GM23248 (cell line): ENCODE measurements at regions not wholly inside any gene's neighbourhood (a gene's known extent, or its start where the extent isn't known, plus 50 kb on each side); places are given as distances from the start of the nearest gene placed in this dataset.

Source experiments
- EZH2 ChIP-seq: fragments of 200-600 bp; sonication (generic); IDR thresholded peaks from 2 replicates; pipeline ENCODE4 v1.6.1; 2018; ENCODE audit warnings: antibody characterized with exemption, mild to moderate bottlenecking; ENCODE audit not compliant: insufficient read depth, poor library complexity, severe bottlenecking
- EZH2phosphoT487 ChIP-seq: fragments of 200-600 bp; sonication (generic); IDR thresholded peaks from 2 replicates; pipeline ENCODE4 v1.6.1; 2018; ENCODE audit warnings: antibody characterized with exemption, moderate library complexity, mild to moderate bottlenecking, low read depth; ENCODE audit not compliant: insufficient read depth

DNA sequence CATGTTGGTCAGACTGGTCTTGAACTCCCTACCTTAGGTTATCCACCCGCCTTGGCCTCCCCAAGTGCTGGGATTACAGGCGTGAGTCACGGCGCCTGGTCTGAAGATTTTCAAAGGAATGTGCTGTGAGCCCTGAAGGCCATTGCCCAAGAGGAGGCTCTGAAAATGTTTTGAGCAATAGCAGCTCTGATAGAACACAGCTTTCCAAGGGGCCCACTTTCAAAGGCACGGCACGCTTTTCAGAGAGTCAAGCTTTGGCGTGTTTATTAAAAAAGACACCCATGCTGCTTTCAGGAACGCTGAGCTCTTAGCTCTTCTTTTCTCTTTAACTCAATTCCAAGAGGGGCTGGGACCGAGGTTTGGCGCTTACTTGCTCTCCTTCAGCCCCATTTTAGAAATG, 73.8 kb upstream of the CDON start:
- TF ChIP-seq EZH2phosphoT487: no peak
- no peak for TF ChIP-seq EZH2
